ENCODE measurements at regions not wholly inside any gene's neighbourhood (a gene's known extent, or its start where the extent isn't known, plus 50 kb on each side); places are given as distances from the start of the nearest gene placed in this dataset.
"Not testable (repeated sequence)": the region's sequence is repeated elsewhere in the genome, so short reads cannot be mapped to it uniquely, and the experiment has no call there.

DNA sequence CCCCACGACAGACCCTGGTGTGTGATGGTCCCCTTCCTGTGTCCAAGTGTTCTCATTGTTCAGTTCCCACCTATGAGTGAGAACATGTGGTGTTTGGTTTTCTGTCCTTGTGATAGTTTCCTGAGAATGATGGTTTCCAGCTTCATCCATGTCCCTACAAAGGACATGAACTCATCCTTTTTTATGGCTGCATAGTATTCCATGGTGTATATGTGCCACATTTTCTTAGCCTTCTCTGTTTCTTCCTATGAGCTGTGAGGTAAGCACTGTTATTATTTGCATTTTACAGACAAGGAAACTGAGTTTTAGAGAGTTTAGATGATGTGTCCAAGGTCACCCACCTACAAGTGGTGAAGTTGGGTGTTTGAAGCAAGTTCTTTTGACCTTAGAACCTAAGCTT is 51.1 kb upstream of the BNC1 start:
- DNase-seq; H3K9me3 Mint-ChIP-seq; H3K4me3 Mint-ChIP-seq; H3K4me1 Mint-ChIP-seq; H3K36me3 Mint-ChIP-seq (ENCODE audit: low read depth); H3K27ac Mint-ChIP-seq; H3K27me3 Mint-ChIP-seq (ENCODE audit: low read depth, poor library complexity): not testable (repeated sequence)

GRCh38 chr15:83339396-83339795 is 54.9 kb upstream of the BNC1 start:
- Mint-ChIP-seq H3K9me3 (no peaks in the 10 kb centered on the region), H3K27ac (no peak overlapping the region), H3K4me1 (no peaks in the 10 kb centered on the region), H3K36me3 (ENCODE audit: low read depth) (no peaks in the 10 kb centered on the region), H3K27me3 (ENCODE audit: low read depth, poor library complexity) (peaks cover 4% of the 10 kb centered on the region), H3K4me3 (no peak overlapping the region)
- TF ChIP-seq, protein P1, sequence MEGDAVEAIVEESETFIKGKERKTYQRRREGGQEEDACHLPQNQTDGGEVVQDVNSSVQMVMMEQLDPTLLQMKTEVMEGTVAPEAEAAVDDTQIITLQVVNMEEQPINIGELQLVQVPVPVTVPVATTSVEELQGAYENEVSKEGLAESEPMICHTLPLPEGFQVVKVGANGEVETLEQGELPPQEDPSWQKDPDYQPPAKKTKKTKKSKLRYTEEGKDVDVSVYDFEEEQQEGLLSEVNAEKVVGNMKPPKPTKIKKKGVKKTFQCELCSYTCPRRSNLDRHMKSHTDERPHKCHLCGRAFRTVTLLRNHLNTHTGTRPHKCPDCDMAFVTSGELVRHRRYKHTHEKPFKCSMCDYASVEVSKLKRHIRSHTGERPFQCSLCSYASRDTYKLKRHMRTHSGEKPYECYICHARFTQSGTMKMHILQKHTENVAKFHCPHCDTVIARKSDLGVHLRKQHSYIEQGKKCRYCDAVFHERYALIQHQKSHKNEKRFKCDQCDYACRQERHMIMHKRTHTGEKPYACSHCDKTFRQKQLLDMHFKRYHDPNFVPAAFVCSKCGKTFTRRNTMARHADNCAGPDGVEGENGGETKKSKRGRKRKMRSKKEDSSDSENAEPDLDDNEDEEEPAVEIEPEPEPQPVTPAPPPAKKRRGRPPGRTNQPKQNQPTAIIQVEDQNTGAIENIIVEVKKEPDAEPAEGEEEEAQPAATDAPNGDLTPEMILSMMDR (IDR thresholded peaks at IDR 0.05): no peak
- no peak for DNase-seq

DNA sequence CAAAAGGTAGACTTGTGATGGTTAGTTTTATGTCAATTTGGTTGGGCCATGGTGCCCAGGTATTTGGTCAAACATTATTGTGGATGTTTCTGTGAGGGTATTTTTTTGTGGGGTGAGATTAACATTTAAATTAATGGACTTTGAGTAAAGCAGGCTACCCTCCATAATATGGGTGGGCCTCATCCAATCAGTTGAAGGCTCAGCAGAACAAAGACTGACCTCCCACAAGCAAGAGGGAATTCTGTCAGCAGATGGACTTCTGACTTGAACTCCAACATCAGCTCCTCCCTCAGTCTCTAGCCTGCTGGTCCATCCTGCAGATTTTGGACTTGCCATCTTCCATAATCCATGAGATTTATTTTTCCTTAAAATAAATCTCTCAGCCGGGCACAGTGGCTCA is 55.6 kb upstream of the BNC1 start:
- H3K36me3 Mint-ChIP-seq (ENCODE audit: low read depth): no peaks in the 10 kb centered on the region
- H3K9me3 Mint-ChIP-seq: no peaks in the 10 kb centered on the region
- DNase-seq: no peak
- H3K4me1 Mint-ChIP-seq: no peaks in the 10 kb centered on the region
- TF ChIP-seq, protein P1 (IDR thresholded peaks at IDR 0.05): no peak
- H3K4me3 Mint-ChIP-seq: no peak overlapping the region
- H3K27ac Mint-ChIP-seq: no peak overlapping the region
- peaks cover 7% of the 10 kb centered on the region for H3K27me3 Mint-ChIP-seq (ENCODE audit: low read depth, poor library complexity)

GRCh38 chr15:83346342-83346741 is 61.9 kb upstream of the BNC1 start:
- Mint-ChIP-seq H3K4me1 (no peaks in the 10 kb centered on the region), H3K27me3 (ENCODE audit: low read depth, poor library complexity) (peaks cover 24% of the 10 kb centered on the region), H3K36me3 (ENCODE audit: low read depth) (no peaks in the 10 kb centered on the region), H3K27ac (no peak overlapping the region), H3K4me3 (no peak overlapping the region), H3K9me3 (no peaks in the 10 kb centered on the region)
- no peak for DNase-seq
- TF ChIP-seq, protein P1 (IDR thresholded peaks at IDR 0.05): no peak

GRCh38 chr15:83352119-83352518 is 67.7 kb upstream of the BNC1 start:
- no peak for DNase-seq
- H3K36me3 Mint-ChIP-seq (ENCODE audit: low read depth): no peaks in the 10 kb centered on the region
- peaks cover 24% of the 10 kb centered on the region for H3K27me3 Mint-ChIP-seq (ENCODE audit: low read depth, poor library complexity)
- no peak overlapping the region for H3K4me3 Mint-ChIP-seq
- TF ChIP-seq, protein P1 (IDR thresholded peaks at IDR 0.05): no peak
- H3K9me3 Mint-ChIP-seq: peaks cover 4% of the 10 kb centered on the region
- peaks cover 5% of the 10 kb centered on the region for H3K4me1 Mint-ChIP-seq
- peak overlapping the region; percentile 31 for H3K27ac Mint-ChIP-seq

GRCh38 chr15:83356501-83357399 is 72.3 kb upstream of the BNC1 start:
- Mint-ChIP-seq H3K36me3 (ENCODE audit: low read depth) (no peaks in the 10 kb centered on the region), H3K27ac (no peak overlapping the region), H3K4me1 (peaks cover 5% of the 10 kb centered on the region), H3K27me3 (ENCODE audit: low read depth, poor library complexity) (peaks cover 17% of the 10 kb centered on the region), H3K4me3 (no peak overlapping the region), H3K9me3 (peaks cover 8% of the 10 kb centered on the region)
- no peak for DNase-seq
- TF ChIP-seq, protein P1 (IDR thresholded peaks at IDR 0.05): no peak
